ENCODE measurements at regions not wholly inside any gene's neighbourhood (a gene's known extent, or its start where the extent isn't known, plus 50 kb on each side); places are given as distances from the start of the nearest gene placed in this dataset.

- POLR2A ChIA-PET (ENCODE audit: partially characterized antibody): no interaction called here
- Histone ChIP-seq H3K36me3 (ENCODE audit: control insufficient read depth in 2 of 4, insufficient read depth in 4 of 4, low read length in 3 of 4) (no peaks in the 10 kb centered on the region), H2BK12ac (ENCODE audit: low read depth, low read length) (no peak overlapping the region), H3K4me2 (ENCODE audit: insufficient read depth in 1 of 2, low read depth in 2 of 2, low read length in 2 of 2) (no peak overlapping the region), H2BK20ac (ENCODE audit: low read length) (no peak overlapping the region), H4K5ac (ENCODE audit: insufficient read length, low read depth, low read length) (no peak overlapping the region), H3K4me1 (replicated peaks in 1 of 4; ENCODE audit: control insufficient read depth in 3 of 4, insufficient read depth in 4 of 4, low read length in 3 of 4) (peaks cover 0 to 4% (median 0%) of the 10 kb centered on the region in 4 experiments; a peak in 1 of 7 replicates), H4K91ac (replicated peaks; ENCODE audit: insufficient read length, low read length) (no peak overlapping the region), H2BK120ac (replicated peaks; ENCODE audit: low read depth, low read length) (no peak overlapping the region), H2BK5ac (ENCODE audit: low read depth, low read length) (no peak overlapping the region), H3K27ac (ENCODE audit: low read depth, low read length) (no peak overlapping the region), H3K14ac (ENCODE audit: insufficient read length) (no peak overlapping the region), H3K27me3 (replicated peaks in 1 of 4; ENCODE audit: control insufficient read depth in 3 of 4, extremely low read depth in 1 of 4, insufficient read depth in 3 of 4, low read length in 3 of 4) (no peaks in the 10 kb centered on the region), H2AFZ (ENCODE audit: low read length) (no peak overlapping the region), H2BK15ac (ENCODE audit: low read length) (no peak overlapping the region), H3K4me3 (ENCODE audit: extremely low read depth in 1 of 4, insufficient read depth in 2 of 4, low read depth in 3 of 4, low read length in 4 of 4) (no peak overlapping the region), H3K23ac (ENCODE audit: insufficient read length) (no peak overlapping the region), H4K8ac (ENCODE audit: extremely low read depth, insufficient read depth, low read length) (no peak overlapping the region), H3K9me3 (ENCODE audit: insufficient read depth in 2 of 2, low read depth in 1 of 2, low read length in 1 of 2) (no peaks in the 10 kb centered on the region), H3K4ac (replicated peaks; ENCODE audit: insufficient read length, low read depth, low read length) (no peak overlapping the region), H3K9ac (replicated peaks in 1 of 4; ENCODE audit: extremely low read depth in 1 of 4, low read depth in 3 of 4, low read length in 3 of 4) (no peak overlapping the region), H4K20me1 (replicated peaks in 1 of 2; ENCODE audit: control insufficient read depth in 1 of 2, insufficient read depth in 2 of 2, low read length in 2 of 2) (no peaks in the 10 kb centered on the region), H3K23me2 (ENCODE audit: low read depth, low read length) (no peaks in the 10 kb centered on the region), H3K56ac (replicated peaks; ENCODE audit: insufficient read length, low read depth, low read length) (no peak overlapping the region), H3K79me1 (ENCODE audit: low read depth, low read length) (no peaks in the 10 kb centered on the region), H2AK5ac (ENCODE audit: low read depth, low read length) (no peak overlapping the region), H3K18ac (ENCODE audit: extremely low read depth, low read length) (no peak overlapping the region), H3K79me2 (ENCODE audit: control insufficient read depth in 1 of 2, insufficient read depth in 2 of 2, low read length in 2 of 2) (no peaks in the 10 kb centered on the region)
- FAIRE-seq: no peak
- DNase-seq (ENCODE audit: low read depth in 1 of 2, low spot score in 2 of 2): no peak
- 88% methylated on average over 2 of the region's 2 CpGs; no CpG with 5 or more reads in 1 of the 2 experiments for WGBS, 2 experiments (ENCODE audit: extremely low coverage in 1 of 2, insufficient coverage in 1 of 2, insufficient read length in 1 of 2, insufficient replicate concordance in 2 of 2, low coverage in 1 of 2, low lambda C conversion rate in 2 of 2, missing lambda C conversion rate in 1 of 2)
- CTCF ChIA-PET (ENCODE audit: partially characterized antibody): interaction anchor here (0.7 kb wide), 1 partner anchor 222 kb away, joined by 3 read pairs; no protein-coding TSS in a partner anchor
- TF ChIP-seq TEAD4 (IDR thresholded peaks at IDR 0.05; ENCODE audit: low read depth, low read length) (no peak), CEBPB (IDR thresholded peaks at IDR 0.05; ENCODE audit: low read depth, low read length) (no peak), SUZ12 (IDR thresholded peaks at IDR 0.05; ENCODE audit: low read length) (no peak), HDAC6 (IDR thresholded peaks at IDR 0.05; ENCODE audit: low read depth, low read length) (no peak), RXRA (IDR thresholded peaks at IDR 0.05; ENCODE audit: insufficient read depth, low read depth, low read length) (no peak), TCF12 (IDR thresholded peaks at IDR 0.05; ENCODE audit: low read depth, low read length) (no peak), SP1 (IDR thresholded peaks at IDR 0.05; ENCODE audit: low read depth, low read length) (no peak), YY1 (IDR thresholded peaks at IDR 0.05; ENCODE audit: low read depth, low read length) (no peak), CBX8 (IDR thresholded peaks at IDR 0.05; ENCODE audit: borderline replicate concordance, low read depth, low read length) (no peak), E2F6 (IDR thresholded peaks at IDR 0.05) (no peak), TAF1 (IDR thresholded peaks at IDR 0.05; ENCODE audit: low read depth, low read length) (no peak), MAFK (IDR thresholded peaks at IDR 0.05; ENCODE audit: low read depth, low read length) (no peak), FOSL1 (IDR thresholded peaks at IDR 0.05; ENCODE audit: insufficient read depth, low read depth, low read length) (no peak), RBBP5 (IDR thresholded peaks at IDR 0.05; ENCODE audit: borderline replicate concordance, low read depth, low read length) (no peak), BACH1 (IDR thresholded peaks at IDR 0.05; ENCODE audit: low read length) (no peak)
- TF ChIP-seq, protein P1, sequence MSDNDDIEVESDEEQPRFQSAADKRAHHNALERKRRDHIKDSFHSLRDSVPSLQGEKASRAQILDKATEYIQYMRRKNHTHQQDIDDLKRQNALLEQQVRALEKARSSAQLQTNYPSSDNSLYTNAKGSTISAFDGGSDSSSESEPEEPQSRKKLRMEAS (IDR thresholded peaks at IDR 0.05): no peak
Observed at GRCh38 chr1:59238993-59239392, 57.9 kb upstream of the FGGY start.

Data from H1 (cell line).